ENCODE measurements at regions not wholly inside any gene's neighbourhood (a gene's known extent, or its start where the extent isn't known, plus 50 kb on each side); places are given as distances from the start of the nearest gene placed in this dataset.

DNA sequence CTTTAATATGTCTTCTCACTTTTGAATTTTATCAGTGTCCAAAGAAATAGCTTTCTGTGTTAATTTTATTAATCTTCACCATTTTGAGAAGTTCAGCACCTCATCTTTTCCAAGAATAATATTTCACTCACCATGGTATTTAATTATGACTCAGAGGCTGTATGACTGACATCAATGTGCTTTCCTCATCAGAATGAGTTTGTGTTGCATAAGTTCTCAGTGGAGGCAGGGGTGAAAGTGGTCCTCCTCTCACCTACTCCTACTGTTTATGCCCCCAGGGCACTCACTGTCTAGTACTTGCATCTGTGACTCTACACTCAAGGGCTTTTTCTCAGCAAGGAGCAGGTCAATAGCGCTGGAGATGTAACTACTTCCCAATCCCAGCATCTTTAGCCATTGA lies 905.3 kb upstream of the INTU start:
- H3K9me3 ChIP-seq (ENCODE audit: control insufficient read depth in 4 of 4, low read length in 3 of 4): no peaks in the 10 kb centered on the region
- 66% methylated on average over 1 of the region's 1 CpG for WGBS
- no peak overlapping the region for H3K27ac ChIP-seq (ENCODE audit: low read depth in 1 of 2, low read length in 2 of 2)
- DNase-seq (ENCODE audit: low spot score): no peak
- TF ChIP-seq YY1 (IDR thresholded peaks at IDR 0.05): no peak
- TF ChIP-seq GABPA (IDR thresholded peaks at IDR 0.05 in 1 of 2, conservative IDR thresholded peaks at IDR 0.05 in 1 of 2): no peak
- no peaks in the 10 kb centered on the region for H3K27me3 ChIP-seq (ENCODE audit: control insufficient read depth in 4 of 4, insufficient read depth in 4 of 4, low read length in 3 of 4)
- H3K4me3 ChIP-seq (ENCODE audit: low read depth in 1 of 3, low read length in 3 of 3): no peak overlapping the region
- no peak overlapping the region for H3K9ac ChIP-seq (ENCODE audit: low read depth in 1 of 2, low read length in 2 of 2)
- no peaks in the 10 kb centered on the region for H3K4me1 ChIP-seq (ENCODE audit: control insufficient read depth in 4 of 4, insufficient read depth in 4 of 4, low read length in 3 of 4)
- no peaks in the 10 kb centered on the region for H3K36me3 ChIP-seq (ENCODE audit: control insufficient read depth in 4 of 4, insufficient read depth in 3 of 4, low read depth in 1 of 4, low read length in 3 of 4)

DNA sequence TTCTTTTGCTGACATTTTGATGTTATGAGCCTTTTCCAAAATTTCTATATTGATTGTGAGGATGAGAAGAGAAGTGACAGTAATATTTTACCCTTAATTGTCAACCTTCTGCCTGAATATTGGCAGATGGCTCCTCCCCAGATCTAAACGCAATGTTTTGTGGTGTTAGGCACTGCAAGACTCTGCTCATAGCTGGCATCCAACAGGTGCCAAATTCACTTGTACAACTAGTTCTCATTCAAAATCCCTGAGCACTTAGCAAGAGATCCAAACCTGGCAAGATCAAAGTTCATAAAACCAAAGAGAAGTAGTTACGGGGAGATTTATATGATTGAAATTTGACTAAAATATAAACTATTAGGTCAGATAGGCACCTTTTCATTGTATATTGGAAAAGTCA lies 901.7 kb upstream of the INTU start:
- Histone ChIP-seq H3K27ac (ENCODE audit: low read depth in 1 of 2, low read length in 2 of 2) (no peak overlapping the region), H3K36me3 (ENCODE audit: control insufficient read depth in 4 of 4, insufficient read depth in 3 of 4, low read depth in 1 of 4, low read length in 3 of 4) (no peaks in the 10 kb centered on the region), H3K9ac (ENCODE audit: low read depth in 1 of 2, low read length in 2 of 2) (no peak overlapping the region), H3K9me3 (ENCODE audit: control insufficient read depth in 4 of 4, low read length in 3 of 4) (no peaks in the 10 kb centered on the region), H3K4me1 (ENCODE audit: control insufficient read depth in 4 of 4, insufficient read depth in 4 of 4, low read length in 3 of 4) (no peaks in the 10 kb centered on the region), H3K27me3 (ENCODE audit: control insufficient read depth in 4 of 4, insufficient read depth in 4 of 4, low read length in 3 of 4) (no peaks in the 10 kb centered on the region), H3K4me3 (ENCODE audit: low read depth in 1 of 3, low read length in 3 of 3) (no peak overlapping the region)
- no peak for DNase-seq (ENCODE audit: low spot score)
- TF ChIP-seq GABPA (IDR thresholded peaks at IDR 0.05 in 1 of 2, conservative IDR thresholded peaks at IDR 0.05 in 1 of 2) (no peak), NR2F2 (IDR thresholded peaks at IDR 0.05) (no peak), HNF4G (IDR thresholded peaks at IDR 0.05) (no peak), SP1 (IDR thresholded peaks at IDR 0.05) (no peak), TAF1 (conservative IDR thresholded peaks at IDR 0.05) (no peak), EGR1 (IDR thresholded peaks at IDR 0.05; ENCODE audit: low read depth in 2 of 2) (no peak), FOXA1 (IDR thresholded peaks at IDR 0.05) (no peak), JUND (IDR thresholded peaks at IDR 0.05) (no peak), RAD21 (IDR thresholded peaks at IDR 0.05) (no peak), YY1 (IDR thresholded peaks at IDR 0.05) (no peak)
- TF ChIP-seq, protein P1, sequence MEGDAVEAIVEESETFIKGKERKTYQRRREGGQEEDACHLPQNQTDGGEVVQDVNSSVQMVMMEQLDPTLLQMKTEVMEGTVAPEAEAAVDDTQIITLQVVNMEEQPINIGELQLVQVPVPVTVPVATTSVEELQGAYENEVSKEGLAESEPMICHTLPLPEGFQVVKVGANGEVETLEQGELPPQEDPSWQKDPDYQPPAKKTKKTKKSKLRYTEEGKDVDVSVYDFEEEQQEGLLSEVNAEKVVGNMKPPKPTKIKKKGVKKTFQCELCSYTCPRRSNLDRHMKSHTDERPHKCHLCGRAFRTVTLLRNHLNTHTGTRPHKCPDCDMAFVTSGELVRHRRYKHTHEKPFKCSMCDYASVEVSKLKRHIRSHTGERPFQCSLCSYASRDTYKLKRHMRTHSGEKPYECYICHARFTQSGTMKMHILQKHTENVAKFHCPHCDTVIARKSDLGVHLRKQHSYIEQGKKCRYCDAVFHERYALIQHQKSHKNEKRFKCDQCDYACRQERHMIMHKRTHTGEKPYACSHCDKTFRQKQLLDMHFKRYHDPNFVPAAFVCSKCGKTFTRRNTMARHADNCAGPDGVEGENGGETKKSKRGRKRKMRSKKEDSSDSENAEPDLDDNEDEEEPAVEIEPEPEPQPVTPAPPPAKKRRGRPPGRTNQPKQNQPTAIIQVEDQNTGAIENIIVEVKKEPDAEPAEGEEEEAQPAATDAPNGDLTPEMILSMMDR (IDR thresholded peaks at IDR 0.05; ENCODE audit: low read depth, low read length, missing input control): no peak
- TF ChIP-seq, protein P2, sequence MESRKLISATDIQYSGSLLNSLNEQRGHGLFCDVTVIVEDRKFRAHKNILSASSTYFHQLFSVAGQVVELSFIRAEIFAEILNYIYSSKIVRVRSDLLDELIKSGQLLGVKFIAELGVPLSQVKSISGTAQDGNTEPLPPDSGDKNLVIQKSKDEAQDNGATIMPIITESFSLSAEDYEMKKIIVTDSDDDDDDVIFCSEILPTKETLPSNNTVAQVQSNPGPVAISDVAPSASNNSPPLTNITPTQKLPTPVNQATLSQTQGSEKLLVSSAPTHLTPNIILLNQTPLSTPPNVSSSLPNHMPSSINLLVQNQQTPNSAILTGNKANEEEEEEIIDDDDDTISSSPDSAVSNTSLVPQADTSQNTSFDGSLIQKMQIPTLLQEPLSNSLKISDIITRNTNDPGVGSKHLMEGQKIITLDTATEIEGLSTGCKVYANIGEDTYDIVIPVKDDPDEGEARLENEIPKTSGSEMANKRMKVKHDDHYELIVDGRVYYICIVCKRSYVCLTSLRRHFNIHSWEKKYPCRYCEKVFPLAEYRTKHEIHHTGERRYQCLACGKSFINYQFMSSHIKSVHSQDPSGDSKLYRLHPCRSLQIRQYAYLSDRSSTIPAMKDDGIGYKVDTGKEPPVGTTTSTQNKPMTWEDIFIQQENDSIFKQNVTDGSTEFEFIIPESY (IDR thresholded peaks at IDR 0.05): no peak
- WGBS: 95% methylated on average over 2 of the region's 2 CpGs

DNA sequence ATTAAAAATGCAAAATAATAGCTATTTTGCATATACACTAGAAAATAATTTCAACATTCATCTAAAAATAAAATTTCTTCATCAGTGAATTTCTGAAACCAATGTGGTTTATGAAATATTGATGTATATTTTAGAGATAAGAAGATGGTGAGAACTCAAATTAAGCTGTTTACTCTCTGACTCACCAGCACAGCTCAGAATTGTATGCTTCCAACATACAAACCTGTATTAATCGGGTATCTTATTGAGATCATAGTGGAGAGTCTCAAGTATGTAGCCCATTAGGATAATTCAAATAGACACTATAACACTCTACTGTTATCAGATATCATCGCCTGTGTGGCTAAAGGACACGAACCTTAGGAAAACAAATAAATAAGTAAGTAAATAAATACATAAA lies 899.5 kb upstream of the INTU start:
- Histone ChIP-seq H3K4me3 (ENCODE audit: low read depth in 1 of 3, low read length in 3 of 3) (no peak overlapping the region), H3K9me3 (ENCODE audit: control insufficient read depth in 4 of 4, low read length in 3 of 4) (no peaks in the 10 kb centered on the region), H3K27ac (ENCODE audit: low read depth in 1 of 2, low read length in 2 of 2) (no peak overlapping the region), H3K9ac (ENCODE audit: low read depth in 1 of 2, low read length in 2 of 2) (no peak overlapping the region), H3K36me3 (ENCODE audit: control insufficient read depth in 4 of 4, insufficient read depth in 3 of 4, low read depth in 1 of 4, low read length in 3 of 4) (no peaks in the 10 kb centered on the region), H3K4me1 (ENCODE audit: control insufficient read depth in 4 of 4, insufficient read depth in 4 of 4, low read length in 3 of 4) (peaks cover 0 to 2% (median 0%) of the 10 kb centered on the region in 4 donors), H3K27me3 (ENCODE audit: control insufficient read depth in 4 of 4, insufficient read depth in 4 of 4, low read length in 3 of 4) (no peaks in the 10 kb centered on the region)
- DNase-seq (ENCODE audit: low spot score): no peak
- 39% methylated on average over 3 of the region's 3 CpGs for WGBS
- no peak for TF ChIP-seq TAF1 (conservative IDR thresholded peaks at IDR 0.05)
- TF ChIP-seq RXRA (IDR thresholded peaks at IDR 0.05): no peak
